ENCODE measurements at regions not wholly inside any gene's neighbourhood (a gene's known extent, or its start where the extent isn't known, plus 50 kb on each side); places are given as distances from the start of the nearest gene placed in this dataset.

GRCh38 chr12:115088995-115089841, 405.2 kb upstream of the TBX3 start:
- H3K79me2 ChIP-seq (ENCODE audit: control insufficient read depth in 1 of 2, insufficient read depth in 2 of 2, low read length in 2 of 2): no peaks in the 10 kb centered on the region
- FAIRE-seq (no peak), DNase-seq (ENCODE audit: low read depth in 1 of 2, low spot score in 2 of 2) (no peak)
- H2BK120ac ChIP-seq (replicated peaks; ENCODE audit: low read depth, low read length): no peak overlapping the region
- H3K9ac ChIP-seq (replicated peaks in 1 of 4; ENCODE audit: extremely low read depth in 1 of 4, low read depth in 3 of 4, low read length in 3 of 4): no peak overlapping the region
- H4K20me1 ChIP-seq (replicated peaks in 1 of 2; ENCODE audit: control insufficient read depth in 1 of 2, insufficient read depth in 2 of 2, low read length in 2 of 2): no peaks in the 10 kb centered on the region
- CTCF ChIA-PET (ENCODE audit: partially characterized antibody): interaction anchor here (0.8 kb wide), 1 partner anchor 427 kb away, joined by 3 read pairs; no protein-coding TSS in a partner anchor
- no peaks in the 10 kb centered on the region for H3K79me1 ChIP-seq (ENCODE audit: low read depth, low read length)
- no peak overlapping the region for H2BK5ac ChIP-seq (ENCODE audit: low read depth, low read length)
- no peak overlapping the region for H2AFZ ChIP-seq (ENCODE audit: low read length)
- H4K8ac ChIP-seq (ENCODE audit: extremely low read depth, insufficient read depth, low read length): no peak overlapping the region
- no peaks in the 10 kb centered on the region for H3K23me2 ChIP-seq (ENCODE audit: low read depth, low read length)
- H3K4me2 ChIP-seq (ENCODE audit: insufficient read depth in 1 of 2, low read depth in 2 of 2, low read length in 2 of 2): no peak overlapping the region
- POLR2A ChIA-PET (ENCODE audit: partially characterized antibody): interaction anchor here (0.7 kb wide), 1 partner anchor 172 kb away, joined by 3 read pairs; no protein-coding TSS in a partner anchor
- H3K18ac ChIP-seq (ENCODE audit: extremely low read depth, low read length): no peak overlapping the region
- H4K5ac ChIP-seq (ENCODE audit: insufficient read length, low read depth, low read length): no peak overlapping the region
- H3K56ac ChIP-seq (replicated peaks; ENCODE audit: insufficient read length, low read depth, low read length): no peak overlapping the region
- H4K91ac ChIP-seq (replicated peaks; ENCODE audit: insufficient read length, low read length): no peak overlapping the region
- no peak overlapping the region for H3K23ac ChIP-seq (ENCODE audit: insufficient read length)
- H3K27ac ChIP-seq (ENCODE audit: low read depth, low read length): no peak overlapping the region
- H3K4me1 ChIP-seq (replicated peaks in 1 of 4; ENCODE audit: control insufficient read depth in 3 of 4, insufficient read depth in 4 of 4, low read length in 3 of 4): no peaks in the 10 kb centered on the region
- no peaks in the 10 kb centered on the region for H3K27me3 ChIP-seq (replicated peaks in 1 of 4; ENCODE audit: control insufficient read depth in 3 of 4, extremely low read depth in 1 of 4, insufficient read depth in 3 of 4, low read length in 3 of 4)
- no peak overlapping the region for H2AK5ac ChIP-seq (ENCODE audit: low read depth, low read length)
- H3K4ac ChIP-seq (replicated peaks; ENCODE audit: insufficient read length, low read depth, low read length): no peak overlapping the region
- H3K9me3 ChIP-seq (ENCODE audit: insufficient read depth in 2 of 2, low read depth in 1 of 2, low read length in 1 of 2): no peaks in the 10 kb centered on the region
- no peak overlapping the region for H2BK20ac ChIP-seq (ENCODE audit: low read length)
- H3K36me3 ChIP-seq (ENCODE audit: control insufficient read depth in 2 of 4, insufficient read depth in 4 of 4, low read length in 3 of 4): no peaks in the 10 kb centered on the region
- no peak overlapping the region for H3K4me3 ChIP-seq (ENCODE audit: extremely low read depth in 1 of 4, insufficient read depth in 2 of 4, low read depth in 3 of 4, low read length in 4 of 4)
- H2BK15ac ChIP-seq (ENCODE audit: low read length): no peak overlapping the region
- no peak overlapping the region for H3K14ac ChIP-seq (ENCODE audit: insufficient read length)
- TF ChIP-seq EP300 (IDR thresholded peaks at IDR 0.05; ENCODE audit: borderline replicate concordance in 1 of 2, low read depth in 2 of 2, low read length in 2 of 2) (no peak), YY1 (IDR thresholded peaks at IDR 0.05; ENCODE audit: low read depth, low read length) (no peak), BRCA1 (IDR thresholded peaks at IDR 0.05; ENCODE audit: low read depth, low read length) (no peak)
- TF ChIP-seq, protein P1, sequence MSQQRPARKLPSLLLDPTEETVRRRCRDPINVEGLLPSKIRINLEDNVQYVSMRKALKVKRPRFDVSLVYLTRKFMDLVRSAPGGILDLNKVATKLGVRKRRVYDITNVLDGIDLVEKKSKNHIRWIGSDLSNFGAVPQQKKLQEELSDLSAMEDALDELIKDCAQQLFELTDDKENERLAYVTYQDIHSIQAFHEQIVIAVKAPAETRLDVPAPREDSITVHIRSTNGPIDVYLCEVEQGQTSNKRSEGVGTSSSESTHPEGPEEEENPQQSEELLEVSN (IDR thresholded peaks at IDR 0.05): no peak
- no peak overlapping the region for H2BK12ac ChIP-seq (ENCODE audit: low read depth, low read length)
- 88% methylated on average over 13 of the region's 13 CpGs; no CpG with 5 or more reads in 1 of the 2 experiments for WGBS, 2 experiments (ENCODE audit: extremely low coverage in 1 of 2, insufficient coverage in 1 of 2, insufficient read length in 1 of 2, insufficient replicate concordance in 2 of 2, low coverage in 1 of 2, low lambda C conversion rate in 2 of 2, missing lambda C conversion rate in 1 of 2)

Measured in H1 (cell line).